Posterior vena cava (tissue), 2 donors: ENCODE measurements at regions not wholly inside any gene's neighbourhood (a gene's known extent, or its start where the extent isn't known, plus 50 kb on each side); places are given as distances from the start of the nearest gene placed in this dataset.

Experiments
- DNase-seq: peaks from one replicate; pipeline ENCODE4 v3.0.0-alpha.2; 2020; ENCODE audit warnings: low spot score
- intact Hi-C, 2 donors: fragments of 100-400 bp; cut with DNase I; formaldehyde crosslinking; loops; one replicate each; pipeline versions ENCODE4 v1.14.1 to v1.14.2; 2022 to 2023
- donor health status: DM: yes; HTN: yes; CAD: no.
- donor health status: DM: yes; HTN: yes; CAD: no.

DNA sequence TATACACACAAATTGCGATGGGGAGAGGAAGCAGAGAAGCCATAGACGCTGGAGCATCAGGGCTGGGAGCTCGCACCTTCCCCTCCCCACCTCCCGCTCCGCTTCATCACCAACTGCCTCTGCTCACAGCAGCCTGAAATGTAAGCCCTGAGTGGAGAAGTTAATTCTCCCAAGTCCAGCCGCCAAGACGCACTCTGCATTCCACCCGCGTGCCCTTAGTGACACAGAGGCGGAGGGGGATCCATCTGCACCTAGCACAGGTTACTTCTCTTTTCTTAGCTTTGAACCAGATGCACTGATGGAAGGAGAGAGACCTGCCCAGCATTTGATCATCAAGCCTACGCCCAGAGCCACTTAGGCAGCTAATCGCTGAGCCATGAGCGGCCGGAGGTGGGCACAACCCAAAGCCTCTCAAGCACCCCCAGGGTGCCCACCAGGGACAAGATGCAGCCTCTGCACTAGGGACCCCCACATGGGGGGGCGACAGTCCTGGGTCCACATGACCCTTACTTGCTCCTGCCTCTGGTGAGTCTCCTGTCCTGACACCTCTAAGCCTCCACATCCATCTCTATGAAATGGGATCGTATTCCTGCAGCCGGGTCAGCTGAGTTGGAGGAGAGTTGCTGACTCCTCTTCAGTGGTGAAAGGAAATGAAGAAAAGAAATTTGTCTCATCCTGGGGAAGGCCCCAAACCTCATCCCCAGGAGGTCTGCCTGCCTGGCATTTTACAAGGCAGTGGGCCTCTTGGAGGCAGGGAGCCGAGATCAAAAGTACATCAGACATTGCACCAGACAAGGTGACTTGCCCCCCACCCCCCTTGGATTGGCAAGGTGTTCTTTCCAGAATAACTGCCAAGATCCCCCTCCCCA lies 316.2 kb downstream of the MATN1 start:
- intact Hi-C loops: loop anchor here in 1 of 2 donors (5.0 kb wide), 1 partner anchor 1015 kb away; no protein-coding TSS in a partner anchor

DNA sequence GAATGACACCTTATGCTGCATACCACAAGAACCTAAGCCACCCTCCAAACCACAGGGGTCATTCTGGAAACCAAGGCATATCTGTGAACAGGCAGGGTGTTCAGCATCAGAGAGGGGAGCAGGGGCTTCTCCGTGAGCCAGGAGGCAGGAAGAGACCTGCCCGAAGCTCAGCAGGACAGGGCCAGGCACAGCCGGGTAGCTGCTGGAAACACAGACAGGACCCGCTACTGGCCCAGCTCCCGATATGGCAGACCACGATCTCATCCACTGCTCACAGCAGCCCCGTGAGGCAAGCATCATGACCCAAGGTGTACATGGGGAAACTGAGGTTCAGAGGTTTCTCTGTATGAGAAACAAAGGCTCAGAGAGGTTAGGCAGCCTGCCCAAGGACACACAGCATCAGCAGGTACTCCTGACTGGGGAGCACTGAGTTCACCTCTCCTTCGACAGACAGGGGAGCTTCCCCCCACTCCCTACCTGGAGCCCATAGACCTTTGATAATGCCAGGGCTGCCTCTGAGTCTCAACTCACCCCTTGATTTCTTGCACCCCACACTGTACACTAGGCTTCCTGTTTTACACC lies 317.7 kb downstream of the MATN1 start:
- peak; percentile 46 for DNase-seq
- intact Hi-C loops: loop anchor here in 1 of 2 donors (5.0 kb wide), 1 partner anchor 1013 kb away; no protein-coding TSS in a partner anchor

More for the DNA sequence above, 316.2 kb downstream of the MATN1 start:
- DNase-seq: peak; percentile 72

DNA sequence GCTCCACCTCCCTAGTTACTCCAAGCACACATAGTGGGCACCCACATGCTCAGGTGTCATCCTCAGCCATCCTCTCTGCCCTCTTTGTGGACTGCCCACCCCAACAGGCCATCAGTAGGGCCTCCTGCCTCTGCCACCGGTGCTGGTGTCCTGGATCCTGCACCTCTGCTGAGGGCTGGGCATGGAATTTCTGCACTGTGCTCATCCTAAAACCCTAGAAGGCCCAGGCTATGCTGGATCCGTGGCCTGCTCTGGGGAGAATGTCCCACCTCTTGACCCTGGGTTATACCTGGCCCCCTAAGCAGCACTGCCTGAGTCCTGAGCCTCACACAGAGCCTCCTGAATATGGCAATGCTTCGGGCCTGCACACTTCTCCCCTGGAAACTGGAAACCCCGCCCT lies 318.3 kb downstream of the MATN1 start:
- intact Hi-C loops: loop anchor here in 1 of 2 donors (5.0 kb wide), 1 partner anchor 1013 kb away; no protein-coding TSS in a partner anchor
- DNase-seq: peak; percentile 42

DNA sequence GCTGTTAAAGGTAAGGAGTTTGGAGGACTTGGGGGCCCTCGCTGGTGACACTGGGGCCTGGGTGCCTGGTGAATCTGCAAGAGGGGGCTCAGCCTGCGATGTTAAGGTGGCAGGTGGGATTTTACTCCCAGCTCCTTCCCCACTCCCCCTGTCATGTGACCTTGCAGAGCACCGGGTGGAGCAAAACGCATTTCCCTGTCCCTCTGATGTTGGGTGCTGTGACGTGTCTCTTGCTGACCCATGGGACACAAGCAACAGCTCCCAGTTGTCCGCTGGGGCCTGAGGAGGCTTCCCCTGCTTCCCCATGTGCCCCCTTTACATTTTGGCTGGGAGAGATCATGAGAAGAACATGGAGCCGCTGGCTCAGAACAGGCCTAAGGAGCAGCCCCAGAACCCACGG lies 319.0 kb downstream of the MATN1 start:
- peak; percentile 72 for DNase-seq
- intact Hi-C loops: no loop called here

DNA sequence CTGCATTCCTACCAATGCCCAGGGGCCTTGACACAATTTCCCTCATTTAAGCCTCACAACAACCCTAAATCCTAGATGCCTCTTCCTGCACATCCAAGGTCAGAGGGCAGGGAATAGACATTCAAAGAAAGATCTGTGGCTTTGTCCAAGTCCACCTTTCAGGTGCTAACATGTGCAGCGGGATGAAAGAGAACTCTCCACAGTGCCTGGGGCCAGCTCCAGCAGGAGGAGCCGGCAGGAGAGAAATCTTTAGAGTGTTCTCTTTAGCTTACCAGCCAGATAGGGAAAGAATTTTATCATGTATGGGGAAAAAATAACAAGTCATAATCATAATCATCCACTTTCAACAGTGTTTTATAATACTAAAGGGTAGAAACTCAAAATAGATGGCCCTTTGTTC lies 319.7 kb downstream of the MATN1 start:
- intact Hi-C loops: no loop called here

DNA sequence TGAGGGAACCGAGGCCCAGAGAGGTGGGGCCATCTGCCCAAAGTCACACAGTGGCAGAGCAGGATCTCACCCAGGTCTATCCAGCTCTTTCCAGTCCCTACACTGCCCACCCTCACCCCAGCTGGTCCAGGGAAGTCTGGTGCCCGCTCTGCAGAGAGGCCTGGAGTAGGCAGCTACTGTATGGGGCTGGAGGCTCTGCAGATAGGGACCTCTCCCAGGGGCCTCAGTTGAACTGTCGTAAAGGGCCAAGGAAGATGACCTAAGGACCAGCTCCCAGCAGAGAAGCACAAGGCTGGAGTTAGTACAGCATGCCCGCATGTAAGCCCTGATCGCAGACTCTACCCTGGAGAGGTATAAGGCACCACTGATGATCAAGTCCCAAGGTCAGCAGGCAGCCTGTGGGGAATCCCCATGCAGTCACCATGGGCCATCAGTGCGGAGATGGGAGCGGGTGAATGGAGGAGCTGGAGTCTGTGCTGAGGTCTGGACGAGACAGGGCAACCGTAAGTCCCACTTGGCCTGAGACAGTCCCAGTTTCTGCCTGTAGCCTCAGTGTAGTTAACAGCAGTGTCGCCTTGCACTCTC lies 320.2 kb downstream of the MATN1 start:
- peak; percentile 29 for DNase-seq
- intact Hi-C loops: no loop called here

More for the DNA sequence above, 319.7 kb downstream of the MATN1 start:
- DNase-seq: no peak

DNA sequence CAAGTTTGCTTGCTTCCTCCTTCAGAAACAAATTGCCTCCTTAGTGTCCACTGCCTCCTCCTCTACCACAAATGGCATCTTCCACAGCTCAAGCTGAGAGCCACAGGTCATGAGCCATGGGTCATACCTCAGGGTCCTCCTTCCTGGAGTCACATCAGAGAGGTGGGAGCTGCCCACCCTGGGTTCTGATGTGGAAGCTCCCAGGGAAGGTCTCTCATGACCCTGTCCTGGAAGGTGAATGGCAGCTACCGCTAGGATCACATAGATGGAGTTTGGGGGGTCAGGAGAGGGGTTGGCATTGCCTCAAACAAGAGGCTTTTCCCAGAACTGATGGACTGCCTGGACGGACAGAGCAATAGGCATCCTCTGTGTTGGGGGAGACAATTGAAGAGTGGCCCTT lies 321.4 kb downstream of the MATN1 start:
- DNase-seq: peak; percentile 34

DNA sequence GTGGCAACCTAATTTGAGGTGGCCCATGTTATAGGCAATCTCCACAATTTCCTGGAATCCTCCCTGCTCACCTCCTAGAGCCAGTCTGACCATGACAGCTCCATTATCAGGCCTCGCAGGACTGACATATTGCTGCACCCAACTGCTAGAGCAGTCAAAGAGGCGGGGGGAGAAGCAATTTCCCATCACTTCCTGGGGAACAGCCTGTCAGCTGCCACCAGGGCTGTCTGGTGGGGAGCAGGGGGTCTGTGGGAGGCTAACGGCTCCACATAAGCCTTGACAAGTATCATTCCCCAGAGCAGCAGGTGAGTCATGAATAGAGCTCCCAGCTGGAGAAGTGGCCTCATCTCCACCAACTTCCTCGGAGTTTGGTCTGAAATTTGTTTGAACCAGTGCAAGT lies 322.9 kb downstream of the MATN1 start:
- intact Hi-C loops: no loop called here
- peak; percentile 26 for DNase-seq

More for the DNA sequence above, 321.4 kb downstream of the MATN1 start:
- intact Hi-C loops: loop anchor here in 1 of 2 donors (1.0 kb wide), 1 partner anchor 8 kb away; no protein-coding TSS in a partner anchor

DNA sequence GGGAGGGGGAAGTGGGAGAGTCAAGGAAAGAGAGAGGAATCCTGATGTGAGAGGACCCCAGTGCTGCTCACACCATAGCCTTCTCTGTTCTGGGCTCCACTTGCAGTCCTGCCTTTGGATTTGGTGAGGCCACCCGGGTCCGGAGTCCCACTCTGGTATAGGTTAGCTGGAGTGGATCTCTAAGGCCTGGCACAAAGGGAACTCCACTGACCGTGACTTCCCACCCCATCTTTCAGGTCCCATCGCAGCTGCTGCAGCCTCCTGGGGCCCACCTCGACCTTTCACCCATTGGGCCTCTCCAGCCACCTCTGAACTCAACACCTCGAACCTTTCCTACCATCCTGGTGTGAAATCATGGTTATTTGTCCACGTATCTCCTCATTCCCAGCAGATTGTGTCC lies 324.4 kb downstream of the MATN1 start:
- DNase-seq: peak; percentile 70
- intact Hi-C loops: no loop called here

DNA sequence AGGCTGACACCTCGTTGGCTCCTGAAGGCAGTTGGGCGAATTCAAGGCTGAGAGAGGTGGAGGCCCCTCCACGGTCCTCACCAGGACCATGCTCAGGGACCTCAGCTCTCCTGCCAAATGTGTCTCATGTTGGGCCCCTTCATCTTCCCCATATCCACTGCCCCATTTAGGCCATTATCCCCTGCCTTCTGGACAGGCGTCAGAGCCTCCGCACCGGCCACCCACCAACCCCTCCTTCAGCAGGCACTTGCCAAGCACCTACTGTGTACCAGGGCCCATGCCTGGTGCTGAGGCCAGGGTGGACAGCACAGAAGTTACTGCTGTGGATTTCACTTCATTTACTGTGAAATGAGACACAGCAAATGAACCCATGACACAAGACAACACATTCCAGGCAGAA lies 325.8 kb downstream of the MATN1 start:
- intact Hi-C loops: no loop called here

DNA sequence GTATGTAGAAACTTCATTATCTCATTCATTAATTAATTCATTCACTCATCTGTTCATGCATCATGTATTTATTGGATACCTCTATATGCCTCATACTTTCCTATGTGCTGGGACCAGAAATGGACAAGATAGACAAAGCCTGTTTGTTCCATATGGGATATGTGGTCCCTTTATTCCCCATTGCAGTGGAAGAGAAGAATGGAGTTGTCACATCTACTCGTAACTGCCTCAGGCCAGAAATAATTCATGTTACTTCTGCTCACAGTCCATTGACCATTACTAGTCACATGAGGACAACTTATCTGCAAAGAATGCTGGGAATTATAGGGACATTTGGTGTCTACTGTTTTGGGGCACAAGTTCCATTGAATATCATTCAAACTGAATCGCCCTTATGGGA lies 327.8 kb downstream of the MATN1 start:
- intact Hi-C loops: no loop called here
- DNase-seq: no peak

More for the DNA sequence above, 325.8 kb downstream of the MATN1 start:
- DNase-seq: peak; percentile 52

DNA sequence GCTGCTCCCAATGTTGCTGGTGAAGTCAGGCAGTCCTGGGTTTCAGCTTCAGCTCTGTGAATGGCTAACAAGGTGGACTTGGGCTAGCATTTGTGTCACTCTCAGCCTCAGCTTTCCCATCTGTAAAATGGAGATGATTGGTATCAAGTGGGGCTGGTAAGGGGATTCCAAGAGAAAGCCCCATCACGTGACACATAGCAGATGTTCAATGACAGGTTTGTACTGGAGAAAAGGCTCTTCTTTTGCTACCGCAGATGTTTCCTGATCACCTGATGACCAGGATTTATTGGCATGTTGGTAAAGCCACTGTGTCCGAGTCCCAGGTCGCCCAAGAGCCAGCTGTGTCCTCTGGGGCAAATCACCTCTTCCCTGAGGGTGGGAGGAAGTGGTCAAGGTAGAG lies 335.0 kb downstream of the MATN1 start:
- intact Hi-C loops: no loop called here
- DNase-seq: peak; percentile 13

DNA sequence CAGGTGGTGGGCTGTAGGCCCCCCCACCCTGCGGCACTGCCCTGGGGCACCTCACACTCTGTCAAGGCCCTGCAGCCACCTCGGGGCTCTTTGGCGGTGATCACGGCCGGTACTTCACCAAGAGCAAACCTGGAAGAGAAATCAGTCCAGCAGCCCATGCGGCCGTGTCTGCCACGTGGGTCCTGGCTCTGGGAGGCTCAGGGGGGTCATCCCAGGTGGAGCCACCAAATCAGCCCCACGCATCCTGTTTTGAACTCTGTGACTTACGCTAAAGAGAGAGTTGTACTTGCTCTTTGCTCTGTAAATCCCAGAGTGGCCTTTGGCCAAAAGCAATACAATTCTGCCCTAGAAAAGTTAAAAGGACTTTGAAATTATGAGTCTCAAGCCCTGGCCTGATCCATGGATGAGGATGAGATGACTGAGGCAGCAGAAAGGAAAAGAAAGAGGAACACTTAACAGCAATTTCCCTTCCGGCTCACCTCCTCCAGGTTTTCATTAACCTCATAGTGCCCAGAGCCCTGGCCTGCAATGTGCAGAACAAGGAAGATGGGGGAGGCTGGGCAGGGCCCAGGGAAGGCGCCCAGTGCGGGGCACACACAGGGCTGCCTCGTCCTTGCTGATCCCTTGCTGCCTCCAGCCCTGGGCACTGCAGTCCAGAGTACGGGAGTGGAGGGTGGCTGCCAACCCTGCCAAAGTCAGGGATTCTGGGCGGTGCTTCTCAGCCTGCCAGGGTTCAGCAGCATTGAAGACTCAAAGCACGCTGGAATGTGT lies 337.0 kb downstream of the MATN1 start:
- DNase-seq: peak; percentile 34
- intact Hi-C loops: no loop called here

DNA sequence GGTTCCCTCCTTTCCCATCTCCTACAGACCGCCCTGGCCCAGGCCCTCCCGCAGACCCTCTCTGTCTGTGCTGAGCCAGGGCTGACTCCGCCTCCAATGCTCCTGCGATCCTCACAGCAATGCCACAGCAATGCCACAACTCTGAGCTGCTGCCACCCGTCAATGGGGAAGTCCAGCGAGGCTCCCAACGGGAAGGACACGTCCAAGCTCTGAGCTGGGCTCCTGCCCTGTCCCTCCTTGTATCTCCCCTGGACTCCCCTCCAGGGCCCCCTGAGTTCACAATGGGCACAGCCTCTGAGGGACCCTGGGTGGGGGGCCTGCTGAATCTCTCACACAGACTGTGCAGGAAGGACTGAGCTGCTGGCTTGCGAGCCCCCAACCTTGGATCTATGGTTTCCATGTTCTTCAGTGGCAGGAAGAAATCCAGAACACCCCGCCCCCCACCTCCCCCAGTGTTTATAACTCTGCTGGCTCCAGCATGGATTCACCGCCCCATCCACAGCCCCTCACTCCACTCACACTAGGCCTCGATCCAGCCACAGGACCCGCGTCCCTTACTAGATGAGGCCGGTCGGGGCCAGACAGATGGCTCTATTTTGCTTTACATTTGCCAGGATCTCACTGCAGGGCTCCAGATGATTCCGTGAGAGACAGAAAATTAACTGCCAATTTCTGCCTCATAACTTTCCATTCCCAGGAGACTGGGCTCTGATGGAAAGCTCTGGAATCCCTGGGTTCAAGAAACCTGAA lies 338.0 kb downstream of the MATN1 start:
- intact Hi-C loops: no loop called here

DNA sequence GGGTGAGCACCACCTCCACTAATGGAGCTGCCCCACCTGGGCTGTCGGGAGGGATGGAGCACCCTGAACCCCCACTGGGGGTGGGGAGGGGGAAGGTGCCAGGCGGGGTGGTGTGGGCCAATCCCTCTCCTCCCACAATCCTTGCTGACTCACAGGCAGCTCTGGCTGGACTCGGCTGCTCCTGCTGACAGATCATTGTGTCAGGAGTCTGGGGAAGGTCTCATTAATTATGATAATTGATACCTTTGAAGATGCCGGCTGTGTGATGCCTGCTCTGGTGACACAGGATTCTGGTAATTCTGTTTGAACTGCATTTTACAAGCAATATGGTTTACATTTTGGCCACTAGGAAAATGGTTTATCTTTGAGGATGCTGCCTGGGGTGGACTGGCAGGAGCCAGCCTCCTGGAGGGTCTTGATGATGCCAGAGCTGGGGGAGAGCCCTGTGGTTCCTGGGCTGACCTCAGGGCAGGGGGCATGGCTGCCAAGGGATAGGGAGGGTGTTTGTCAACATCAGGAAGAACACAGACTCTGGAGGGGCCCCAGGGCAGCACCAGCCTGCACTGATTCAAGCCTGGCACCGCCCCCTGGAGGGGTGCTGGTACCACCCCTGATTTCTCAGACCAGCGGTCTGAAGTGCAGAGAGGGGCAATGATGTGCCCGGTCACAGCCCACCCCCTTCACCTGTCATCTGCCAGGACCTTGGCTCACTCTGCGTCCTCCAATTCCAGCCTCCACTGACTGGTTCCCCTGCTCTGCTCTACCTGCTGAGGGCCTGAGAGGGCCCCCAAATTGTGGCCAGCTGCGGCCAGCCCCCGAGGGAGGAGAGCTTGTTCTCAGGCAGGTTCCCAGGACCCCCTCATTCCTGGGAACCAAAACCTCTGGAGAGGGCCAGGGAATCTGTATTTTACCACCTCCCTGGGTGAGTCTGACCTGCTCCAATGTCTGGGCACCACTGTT lies 338.8 kb downstream of the MATN1 start:
- peak; percentile 64 for DNase-seq
- intact Hi-C loops: no loop called here

More for the DNA sequence above, 338.0 kb downstream of the MATN1 start:
- peak; percentile 51 for DNase-seq

DNA sequence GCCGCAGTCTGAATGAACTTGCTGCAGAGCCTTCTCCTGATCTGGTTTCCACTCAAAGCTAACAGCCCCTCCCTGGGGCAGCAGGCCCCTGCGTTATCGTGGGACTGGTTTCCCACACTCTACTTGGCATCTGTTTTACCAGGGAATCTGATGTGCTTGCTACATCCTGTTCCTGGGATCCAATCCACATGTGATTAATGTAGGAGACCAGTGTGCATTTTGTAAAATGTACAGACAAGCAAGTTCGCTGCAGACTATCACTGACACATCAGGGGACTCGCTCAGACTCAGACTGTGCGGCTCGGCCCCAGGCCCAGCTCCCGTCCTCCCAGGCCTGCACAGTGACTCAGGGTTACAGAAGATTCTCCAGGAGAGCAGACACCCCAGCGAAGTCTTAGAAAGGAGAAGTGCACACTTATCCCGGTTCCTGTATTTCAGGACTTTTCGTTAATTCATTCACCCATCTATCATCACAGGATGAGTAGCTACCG lies 340.1 kb downstream of the MATN1 start:
- intact Hi-C loops: no loop called here
- peak; percentile 71 for DNase-seq

DNA sequence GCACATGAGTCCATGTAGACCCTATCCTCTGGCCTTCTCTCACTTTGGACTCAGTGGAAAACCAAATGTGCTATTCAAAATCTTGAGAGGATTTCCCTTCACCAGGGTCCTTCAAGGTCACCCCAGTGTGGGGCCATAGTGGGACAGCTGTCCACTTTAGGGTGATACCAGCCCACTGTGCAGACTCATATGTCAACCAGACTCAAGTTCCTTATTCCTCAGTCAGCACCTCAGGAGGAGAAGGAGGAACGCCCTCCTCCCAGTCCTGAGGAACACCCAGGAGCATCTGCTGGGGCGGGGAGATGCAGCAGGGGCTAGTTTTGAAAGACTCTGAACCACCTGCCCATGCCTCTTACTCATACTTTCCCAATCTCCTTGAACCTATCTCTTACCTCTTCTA lies 340.9 kb downstream of the MATN1 start:
- intact Hi-C loops: no loop called here
- DNase-seq: peak; percentile 2
